ENCODE measurements at regions not wholly inside any gene's neighbourhood (a gene's known extent, or its start where the extent isn't known, plus 50 kb on each side); places are given as distances from the start of the nearest gene placed in this dataset.

DNA sequence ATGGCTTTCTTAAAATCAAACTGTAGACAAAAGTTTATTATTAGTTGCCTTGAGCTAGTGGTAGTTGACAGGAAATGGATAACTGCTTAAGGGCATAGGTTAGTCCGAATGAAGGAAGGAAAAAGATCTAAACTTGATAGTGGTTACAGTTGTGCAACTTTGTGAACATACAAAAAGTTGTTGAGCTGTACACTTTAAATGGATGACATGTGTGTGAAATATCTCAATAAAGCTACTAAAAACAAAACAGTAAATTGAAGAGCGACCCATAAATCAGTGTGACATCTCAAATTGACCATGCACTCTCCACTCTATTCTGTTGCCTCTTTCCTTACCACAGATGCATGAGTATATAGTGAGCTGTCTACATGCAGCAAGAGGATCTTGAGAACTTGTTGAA lies 1757.8 kb downstream of the PCDH9 start:
- TF ChIP-seq, protein P1, sequence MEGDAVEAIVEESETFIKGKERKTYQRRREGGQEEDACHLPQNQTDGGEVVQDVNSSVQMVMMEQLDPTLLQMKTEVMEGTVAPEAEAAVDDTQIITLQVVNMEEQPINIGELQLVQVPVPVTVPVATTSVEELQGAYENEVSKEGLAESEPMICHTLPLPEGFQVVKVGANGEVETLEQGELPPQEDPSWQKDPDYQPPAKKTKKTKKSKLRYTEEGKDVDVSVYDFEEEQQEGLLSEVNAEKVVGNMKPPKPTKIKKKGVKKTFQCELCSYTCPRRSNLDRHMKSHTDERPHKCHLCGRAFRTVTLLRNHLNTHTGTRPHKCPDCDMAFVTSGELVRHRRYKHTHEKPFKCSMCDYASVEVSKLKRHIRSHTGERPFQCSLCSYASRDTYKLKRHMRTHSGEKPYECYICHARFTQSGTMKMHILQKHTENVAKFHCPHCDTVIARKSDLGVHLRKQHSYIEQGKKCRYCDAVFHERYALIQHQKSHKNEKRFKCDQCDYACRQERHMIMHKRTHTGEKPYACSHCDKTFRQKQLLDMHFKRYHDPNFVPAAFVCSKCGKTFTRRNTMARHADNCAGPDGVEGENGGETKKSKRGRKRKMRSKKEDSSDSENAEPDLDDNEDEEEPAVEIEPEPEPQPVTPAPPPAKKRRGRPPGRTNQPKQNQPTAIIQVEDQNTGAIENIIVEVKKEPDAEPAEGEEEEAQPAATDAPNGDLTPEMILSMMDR (IDR thresholded peaks at IDR 0.05): no peak
- TF ChIP-seq POLR2A (IDR thresholded peaks at IDR 0.05): no peak
